ENCODE measurements at regions not wholly inside any gene's neighbourhood (a gene's known extent, or its start where the extent isn't known, plus 50 kb on each side); places are given as distances from the start of the nearest gene placed in this dataset.

DNA sequence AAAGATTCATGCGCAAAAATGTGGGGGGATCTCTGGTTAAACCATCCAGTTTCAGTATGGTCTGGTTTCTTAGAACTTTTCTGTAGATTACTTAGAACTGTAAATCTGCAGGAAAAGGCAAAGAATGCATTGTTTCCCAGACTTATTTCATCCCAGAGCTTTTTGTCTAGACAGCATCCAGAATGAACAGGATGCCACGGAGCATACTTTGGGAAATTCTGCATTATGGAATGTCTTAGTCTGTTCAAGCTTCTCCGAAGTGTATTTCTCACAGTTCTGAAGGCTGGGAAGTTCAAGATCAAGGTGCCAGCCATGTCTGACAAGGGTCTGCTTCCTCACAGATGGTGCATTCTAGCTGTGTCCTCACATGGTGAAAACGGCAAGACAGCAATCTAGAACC is 136.3 kb downstream of the INHBA start:
- no peaks in the 10 kb centered on the region for H3K36me3 ChIP-seq (ENCODE audit: control insufficient read depth in 2 of 2, insufficient read depth in 2 of 2, low read length in 1 of 2)
- H3K9me3 ChIP-seq (replicated peaks; ENCODE audit: control insufficient read depth, insufficient read depth, low read length), result no peaks in the 10 kb centered on the region
- SMC1A ChIA-PET (ENCODE audit: uncharacterized antibody, unreplicated experiment), result no interaction called here
- RAD21 ChIA-PET (ENCODE audit: unreplicated experiment), result no interaction called here
- H3K4me1 ChIP-seq (ENCODE audit: control insufficient read depth, insufficient read depth, low read length), result no peaks in the 10 kb centered on the region
- in situ Hi-C loops (cut with MboI) (no loop called here), intact Hi-C loops (cut with micrococcal nuclease; ENCODE audit: unreplicated experiment) (no loop called here)
- no peak overlapping the region for H3K4me3 ChIP-seq
- no peaks in the 10 kb centered on the region for H3K79me2 ChIP-seq (ENCODE audit: control insufficient read depth, insufficient read depth, low read length)
- POLR2A ChIA-PET, result no interaction called here
- no peak overlapping the region for H2AFZ ChIP-seq (ENCODE audit: control insufficient read depth, low read depth, low read length)
- whole genome bisulfite sequencing (ENCODE audit: insufficient coverage, insufficient replicate concordance, low lambda C conversion rate, missing lambda C conversion rate), result 34% methylated on average over 4 of the region's 4 CpGs
- H3K27ac ChIP-seq (ENCODE audit: control insufficient read depth, insufficient read depth), result no peak overlapping the region
- DNase-seq (ENCODE audit: low read depth, low spot score) (no peak), ATAC-seq (no peak), FAIRE-seq (no peak)
- no TSS peak for BruUV-seq (replicated peaks)
- no peak for TF ChIP-seq HSF1 (IDR thresholded peaks at IDR 0.05; ENCODE audit: low read depth, low read length)
- TF ChIP-seq CHD2 (IDR thresholded peaks at IDR 0.05; ENCODE audit: borderline replicate concordance, low read depth, low read length), result no peak
- no peak for TF ChIP-seq TARDBP (IDR thresholded peaks at IDR 0.05; ENCODE audit: borderline replicate concordance)
- no peak for TF ChIP-seq E4F1 (IDR thresholded peaks at IDR 0.05; ENCODE audit: borderline replicate concordance, partially characterized antibody)
- TF ChIP-seq JUND (IDR thresholded peaks at IDR 0.05; ENCODE audit: low read depth, low read length), result no peak
- no peak for TF ChIP-seq DPF2 (IDR thresholded peaks at IDR 0.05)
- TF ChIP-seq EGR1 (IDR thresholded peaks at IDR 0.05; ENCODE audit: borderline replicate concordance in 1 of 2, low read depth in 2 of 2, low read length in 2 of 2), result no peak
- no peak for TF ChIP-seq RAD51 (IDR thresholded peaks at IDR 0.05)
- no peak for TF ChIP-seq IRF5 (IDR thresholded peaks at IDR 0.05; ENCODE audit: borderline replicate concordance)
- no peak for TF ChIP-seq ZSCAN29 (IDR thresholded peaks at IDR 0.05)
- TF ChIP-seq ETV6 (conservative IDR thresholded peaks at IDR 0.05 in 1 of 2, IDR thresholded peaks at IDR 0.05 in 1 of 2; ENCODE audit: borderline replicate concordance in 1 of 2, low read depth in 1 of 2), result no peak
- no peak for TF ChIP-seq ZNF384 (IDR thresholded peaks at IDR 0.05; ENCODE audit: borderline replicate concordance, low read depth, low read length)
- TF ChIP-seq EP300 (IDR thresholded peaks at IDR 0.05; ENCODE audit: borderline replicate concordance in 1 of 2, control insufficient read depth in 1 of 2, low read depth in 2 of 2, low read length in 2 of 2), result no peak
- H4K20me1 ChIP-seq (ENCODE audit: control insufficient read depth, insufficient read depth), result no peaks in the 10 kb centered on the region
- CTCF ChIA-PET, result interaction anchor here (1.1 kb wide), 1 partner anchor 90 kb away, joined by 3 read pairs; no protein-coding TSS in a partner anchor
- H3K4me2 ChIP-seq (ENCODE audit: control insufficient read depth, insufficient read depth), result no peak overlapping the region
- H3K9ac ChIP-seq (ENCODE audit: control insufficient read depth, insufficient read depth, low read length), result no peak overlapping the region
- H3K27me3 ChIP-seq (replicated peaks in 1 of 2; ENCODE audit: control insufficient read depth in 2 of 2, insufficient read depth in 2 of 2, low read length in 1 of 2), result no peaks in the 10 kb centered on the region

All from GM12878 (cell line).